ENCODE measurements at regions not wholly inside any gene's neighbourhood (a gene's known extent, or its start where the extent isn't known, plus 50 kb on each side); places are given as distances from the start of the nearest gene placed in this dataset.

- WGBS (ENCODE audit: extremely low coverage, insufficient read length, low lambda C conversion rate) = no CpG with 5 or more reads among the region's 6 CpGs
- H3K9me3 ChIP-seq (ENCODE audit: control insufficient read depth, low read depth, low read length) = no peaks in the 10 kb centered on the region
- TF ChIP-seq CTCF (conservative IDR thresholded peaks at IDR 0.05) = no peak
- H3K14ac ChIP-seq (ENCODE audit: insufficient read depth, low read length) = no peak overlapping the region
- DNase-seq = no peak
- Mint-ChIP-seq H3K27ac (no peak overlapping the region), H3K27me3 (ENCODE audit: low read depth) (no peaks in the 10 kb centered on the region), H3K4me1 (peaks cover 4% of the 10 kb centered on the region in 2 experiments), H3K4me3 (no peak overlapping the region), H3K36me3 (ENCODE audit: insufficient read depth in 1 of 3, low read depth in 3 of 3) (no peaks in the 10 kb centered on the region), H3K9me3 (no peaks in the 10 kb centered on the region)
- H3K23ac ChIP-seq (ENCODE audit: insufficient read length, low read depth, low read length) = no peak overlapping the region
- no peak overlapping the region for H2BK15ac ChIP-seq (ENCODE audit: low read depth, low read length)
- no peaks in the 10 kb centered on the region for H3K23me2 ChIP-seq (ENCODE audit: insufficient read length, low read depth, low read length, poor library complexity, severe bottlenecking)
- H2BK20ac ChIP-seq (ENCODE audit: low read depth, low read length, poor library complexity, severe bottlenecking) = no peak overlapping the region
- H4K5ac ChIP-seq (ENCODE audit: insufficient read length, low read depth, low read length) = no peak overlapping the region
- H3K4ac ChIP-seq (ENCODE audit: low read depth, low read length) = no peak overlapping the region
- no peak overlapping the region for H3K4me2 ChIP-seq (ENCODE audit: insufficient read depth, insufficient read length, low read length)
- no peaks in the 10 kb centered on the region for H3K4me1 ChIP-seq (ENCODE audit: insufficient read depth, low read length)
- H3K27me3 ChIP-seq (ENCODE audit: insufficient read depth, low read length) = no peaks in the 10 kb centered on the region
- no peak overlapping the region for H3K9ac ChIP-seq (ENCODE audit: extremely low read depth, insufficient read length, low read length)
- H3K79me1 ChIP-seq (ENCODE audit: insufficient read depth, low read depth, low read length, poor library complexity, severe bottlenecking) = no peaks in the 10 kb centered on the region
- H2BK120ac ChIP-seq (ENCODE audit: low read depth, low read length, poor library complexity, severe bottlenecking) = no peak overlapping the region
- H3T11ph ChIP-seq (ENCODE audit: low read length) = no peak overlapping the region
- H4K8ac ChIP-seq (replicated peaks; ENCODE audit: insufficient read length, low read depth, low read length) = no peak overlapping the region
- H3K56ac ChIP-seq (ENCODE audit: insufficient read length, low read depth, low read length) = no peak overlapping the region
- no peak overlapping the region for H4K91ac ChIP-seq (ENCODE audit: insufficient read length, low read depth, low read length)
- H4K20me1 ChIP-seq (ENCODE audit: control insufficient read depth, insufficient read depth, insufficient read length) = no peaks in the 10 kb centered on the region
- no peak overlapping the region for H2AK5ac ChIP-seq (ENCODE audit: insufficient read length, low read length)
- no peaks in the 10 kb centered on the region for H3K79me2 ChIP-seq (ENCODE audit: insufficient read depth, low read length)
- no peak overlapping the region for H2BK5ac ChIP-seq (ENCODE audit: insufficient read length, low read length)
- no peak overlapping the region for H2AFZ ChIP-seq (ENCODE audit: low read length)
- no peak overlapping the region for H3K18ac ChIP-seq (ENCODE audit: insufficient read length, low read depth, low read length)
- no peak overlapping the region for H3K27ac ChIP-seq (ENCODE audit: insufficient read length, low read depth, low read length)
- H2BK12ac ChIP-seq (ENCODE audit: insufficient read length, low read depth, low read length) = no peak overlapping the region
Observed at GRCh38 chr15:60251300-60252070, 146.3 kb downstream of the ANXA2 start.

All from H9 (cell line).